HFFc6 (cell line): ENCODE measurements at regions not wholly inside any gene's neighbourhood (a gene's known extent, or its start where the extent isn't known, plus 50 kb on each side); places are given as distances from the start of the nearest gene placed in this dataset.

ENCODE experiments used
- DNase-seq: peaks from one replicate; pipeline ENCODE4 v3.0.0-alpha.2; 2018
- H3K27ac Mint-ChIP-seq: 2 replicates; pipeline ENCODE4 v1.8.0; 2020; ENCODE audit warnings: mild to moderate bottlenecking, mixed read lengths
- H3K27me3 Mint-ChIP-seq: 2 replicates; pipeline ENCODE4 v1.8.0; 2021; ENCODE audit warnings: mild to moderate bottlenecking, moderate library complexity, mixed read lengths; ENCODE audit not compliant: insufficient read depth
- H3K36me3 Mint-ChIP-seq: 2 replicates; pipeline ENCODE4 v1.8.0; 2021; ENCODE audit warnings: low read depth, mixed read lengths
- H3K4me1 Mint-ChIP-seq: 2 replicates; pipeline ENCODE4 v1.8.0; 2020; ENCODE audit warnings: low read depth, mixed read lengths
- H3K4me3 Mint-ChIP-seq: 2 replicates; pipeline ENCODE4 v1.8.0; 2020; ENCODE audit warnings: mild to moderate bottlenecking, moderate library complexity, mixed read lengths
- H3K9me3 Mint-ChIP-seq: 2 replicates; pipeline ENCODE4 v1.8.0; 2020; ENCODE audit warnings: mild to moderate bottlenecking, mixed read lengths
- CTCF ChIP-seq: fragments of 200-600 bp; sonication (generic); IDR thresholded peaks from 2 replicates; pipeline ENCODE4 v1.5.0; 2021; ENCODE audit warnings: antibody characterized with exemption, mild to moderate bottlenecking

- no peaks in the 10 kb centered on the region for H3K4me1 Mint-ChIP-seq
- no peak for TF ChIP-seq CTCF
- peaks cover 47% of the 10 kb centered on the region for H3K9me3 Mint-ChIP-seq
- no peak overlapping the region for H3K27ac Mint-ChIP-seq
- H3K27me3 Mint-ChIP-seq, result no peaks in the 10 kb centered on the region
- no peak for DNase-seq
- H3K36me3 Mint-ChIP-seq, result no peaks in the 10 kb centered on the region; the same call in 1 of the 2 replicates
- H3K4me3 Mint-ChIP-seq, result no peak overlapping the region
These were observed 498.4 kb upstream of the POM121L12 start for GRCh38 chr7:52537051-52537450.

GRCh38 chr7:52525772-52526341, 509.6 kb upstream of the POM121L12 start:
- DNase-seq, result no peak
- Mint-ChIP-seq H3K4me1 (no peaks in the 10 kb centered on the region), H3K36me3 (no peaks in the 10 kb centered on the region), H3K27ac (no peak overlapping the region), H3K9me3 (peaks cover 19% of the 10 kb centered on the region), H3K4me3 (no peak overlapping the region), H3K27me3 (no peaks in the 10 kb centered on the region)
- no peak for TF ChIP-seq CTCF

- H3K4me3 Mint-ChIP-seq, result no peak overlapping the region
- no peaks in the 10 kb centered on the region; the same call in 1 of the 2 replicates for H3K36me3 Mint-ChIP-seq
- H3K4me1 Mint-ChIP-seq, result no peaks in the 10 kb centered on the region
- H3K27ac Mint-ChIP-seq, result no peak overlapping the region
- no peak for TF ChIP-seq CTCF
- DNase-seq, result no peak
- peaks cover 50% of the 10 kb centered on the region for H3K9me3 Mint-ChIP-seq
- H3K27me3 Mint-ChIP-seq, result peaks cover 2% of the 10 kb centered on the region; the same call in 1 of the 2 replicates
These were observed 516.6 kb upstream of the POM121L12 start for GRCh38 chr7:52518869-52519268.

- Mint-ChIP-seq H3K36me3 (no peaks in the 10 kb centered on the region; the same call in 1 of the 2 replicates), H3K27ac (no peak overlapping the region), H3K9me3 (peaks cover 26% of the 10 kb centered on the region), H3K27me3 (no peaks in the 10 kb centered on the region), H3K4me3 (no peak overlapping the region), H3K4me1 (no peaks in the 10 kb centered on the region)
- DNase-seq, result no peak
- no peak for TF ChIP-seq CTCF
These were observed 522.8 kb upstream of the POM121L12 start for GRCh38 chr7:52512656-52513055.

- DNase-seq, result no peak
- peaks cover 17% of the 10 kb centered on the region for H3K9me3 Mint-ChIP-seq
- TF ChIP-seq CTCF, result no peak
- H3K36me3 Mint-ChIP-seq, result no peaks in the 10 kb centered on the region
- H3K27ac Mint-ChIP-seq, result no peak overlapping the region
- no peaks in the 10 kb centered on the region for H3K4me1 Mint-ChIP-seq
- H3K27me3 Mint-ChIP-seq, result no peaks in the 10 kb centered on the region
- no peak overlapping the region for H3K4me3 Mint-ChIP-seq
These were observed 527.7 kb upstream of the POM121L12 start for GRCh38 chr7:52507546-52508255.
